ENCODE measurements at regions not wholly inside any gene's neighbourhood (a gene's known extent, or its start where the extent isn't known, plus 50 kb on each side); places are given as distances from the start of the nearest gene placed in this dataset.

DNA sequence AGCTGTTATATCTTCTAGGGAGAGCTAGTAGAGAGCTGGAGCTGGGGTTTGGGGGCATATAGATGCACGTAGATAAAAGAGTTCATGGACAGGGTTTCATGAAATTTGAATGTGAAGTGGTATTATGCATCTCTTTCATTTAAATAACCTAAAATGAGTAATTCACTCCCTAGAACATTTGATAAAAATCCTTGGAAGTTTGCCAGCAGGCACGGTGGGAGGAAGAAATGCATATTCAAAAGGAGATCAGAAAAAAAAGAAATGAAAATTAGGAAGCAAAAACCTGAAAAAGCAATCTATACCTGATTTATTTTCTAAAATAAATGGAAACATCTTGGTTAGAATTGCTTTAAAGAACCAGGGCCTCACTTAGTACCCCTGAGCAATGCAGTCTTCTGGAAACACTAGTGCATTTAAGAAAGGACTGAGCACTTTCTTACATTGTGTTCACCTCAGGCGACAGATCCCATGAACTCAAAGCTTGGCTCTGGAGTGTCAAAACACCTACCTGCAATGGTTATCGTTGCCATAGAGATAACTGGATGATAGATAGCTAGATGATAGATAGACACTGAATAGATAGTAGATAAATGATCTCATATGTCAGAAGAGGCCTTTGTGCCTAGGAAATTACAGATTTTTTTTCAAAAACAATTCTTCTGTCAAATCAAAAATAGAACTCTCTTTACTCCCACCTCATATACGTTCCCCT is 458.6 kb upstream of the THRB start:
- DNase-seq (ENCODE audit: low read depth, low spot score), result no peak
- no peak overlapping the region for H3K4me3 ChIP-seq (ENCODE audit: low read depth, low read length)
- TF ChIP-seq, protein P1, sequence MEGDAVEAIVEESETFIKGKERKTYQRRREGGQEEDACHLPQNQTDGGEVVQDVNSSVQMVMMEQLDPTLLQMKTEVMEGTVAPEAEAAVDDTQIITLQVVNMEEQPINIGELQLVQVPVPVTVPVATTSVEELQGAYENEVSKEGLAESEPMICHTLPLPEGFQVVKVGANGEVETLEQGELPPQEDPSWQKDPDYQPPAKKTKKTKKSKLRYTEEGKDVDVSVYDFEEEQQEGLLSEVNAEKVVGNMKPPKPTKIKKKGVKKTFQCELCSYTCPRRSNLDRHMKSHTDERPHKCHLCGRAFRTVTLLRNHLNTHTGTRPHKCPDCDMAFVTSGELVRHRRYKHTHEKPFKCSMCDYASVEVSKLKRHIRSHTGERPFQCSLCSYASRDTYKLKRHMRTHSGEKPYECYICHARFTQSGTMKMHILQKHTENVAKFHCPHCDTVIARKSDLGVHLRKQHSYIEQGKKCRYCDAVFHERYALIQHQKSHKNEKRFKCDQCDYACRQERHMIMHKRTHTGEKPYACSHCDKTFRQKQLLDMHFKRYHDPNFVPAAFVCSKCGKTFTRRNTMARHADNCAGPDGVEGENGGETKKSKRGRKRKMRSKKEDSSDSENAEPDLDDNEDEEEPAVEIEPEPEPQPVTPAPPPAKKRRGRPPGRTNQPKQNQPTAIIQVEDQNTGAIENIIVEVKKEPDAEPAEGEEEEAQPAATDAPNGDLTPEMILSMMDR (IDR thresholded peaks at IDR 0.05; ENCODE audit: low read depth, low read length), result no peak
- in situ Hi-C loops (cut with HindIII; ENCODE audit: low sequenced_read_pairs), result no loop called here

DNA sequence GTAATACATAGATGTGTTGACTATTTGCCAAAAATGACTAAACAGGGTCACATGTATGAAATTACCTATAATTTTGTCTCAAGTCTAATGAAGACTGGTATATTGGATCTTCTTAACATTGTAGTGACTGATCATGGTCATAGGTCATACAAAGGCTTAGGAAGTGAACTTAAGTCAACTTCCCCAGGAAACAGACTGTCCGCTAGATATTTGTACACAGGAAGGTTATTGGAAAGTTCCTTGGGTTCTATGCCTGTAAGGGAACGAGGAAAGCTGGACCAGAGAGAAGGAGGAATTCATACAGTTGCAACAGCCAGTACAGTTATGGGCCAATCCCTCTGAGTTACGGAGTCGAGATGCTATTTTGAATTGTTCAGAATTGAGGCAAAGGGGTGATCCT is 462.0 kb upstream of the THRB start:
- H3K4me3 ChIP-seq (ENCODE audit: low read depth, low read length), result no peak overlapping the region
- in situ Hi-C loops (cut with HindIII; ENCODE audit: low sequenced_read_pairs), result no loop called here
- TF ChIP-seq, protein P1 (IDR thresholded peaks at IDR 0.05; ENCODE audit: low read depth, low read length), result no peak
- no peak for DNase-seq (ENCODE audit: low read depth, low spot score)

DNA sequence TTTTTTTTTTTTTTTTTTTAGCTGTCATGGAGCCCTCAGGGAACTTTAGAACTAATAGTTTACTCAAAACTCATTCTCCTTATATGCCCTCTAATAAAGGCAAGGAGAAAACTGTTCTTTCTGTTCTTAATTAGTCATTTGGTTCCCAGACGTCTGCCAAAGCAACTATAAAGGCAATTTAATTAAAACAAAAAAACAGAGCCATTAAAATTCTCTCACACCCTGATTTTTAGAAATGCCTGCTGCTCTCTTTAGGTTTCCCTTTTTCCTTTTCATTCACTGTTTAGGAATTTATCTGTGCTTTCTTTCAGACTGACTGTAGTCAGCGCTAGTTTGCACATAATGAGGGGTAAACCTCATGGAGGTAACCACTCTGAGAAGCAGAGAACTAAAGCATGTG is 463.6 kb upstream of the THRB start:
- no peak for DNase-seq (ENCODE audit: low read depth, low spot score)
- TF ChIP-seq, protein P1 (IDR thresholded peaks at IDR 0.05; ENCODE audit: low read depth, low read length), result no peak
- H3K4me3 ChIP-seq (ENCODE audit: low read depth, low read length), result no peak overlapping the region
- in situ Hi-C loops (cut with HindIII; ENCODE audit: low sequenced_read_pairs), result no loop called here

DNA sequence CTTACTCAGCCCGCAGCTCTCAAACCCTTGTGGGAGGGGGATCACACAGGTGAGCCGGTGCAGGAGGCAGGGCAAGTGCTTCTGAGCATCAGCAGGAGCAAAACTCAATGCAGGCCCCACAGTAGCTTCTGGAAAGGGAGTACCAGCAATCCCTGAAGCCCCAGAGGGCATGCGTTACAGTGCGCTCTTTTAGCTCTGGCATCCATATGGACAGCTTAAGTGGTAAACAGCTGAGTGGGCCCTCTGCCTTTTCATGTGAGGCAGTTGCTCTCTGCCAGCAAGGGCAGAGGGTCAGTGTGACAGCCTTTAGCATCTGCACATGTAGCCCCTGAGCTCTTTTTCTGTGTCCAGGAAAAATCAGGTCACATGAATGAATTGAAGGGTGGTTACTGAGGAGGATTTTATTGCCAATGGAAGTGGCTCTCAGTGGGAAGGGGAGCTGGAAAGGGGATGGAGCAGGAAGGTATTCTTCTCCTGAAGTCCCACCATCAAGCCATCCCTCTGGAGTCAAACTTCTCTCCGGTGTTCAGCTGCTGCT is 464.3 kb upstream of the THRB start:
- no peak for DNase-seq (ENCODE audit: low read depth, low spot score)
- in situ Hi-C loops (cut with HindIII; ENCODE audit: low sequenced_read_pairs), result no loop called here
- TF ChIP-seq, protein P1 (IDR thresholded peaks at IDR 0.05; ENCODE audit: low read depth, low read length), result no peak
- H3K4me3 ChIP-seq (ENCODE audit: low read depth, low read length), result no peak overlapping the region

DNA sequence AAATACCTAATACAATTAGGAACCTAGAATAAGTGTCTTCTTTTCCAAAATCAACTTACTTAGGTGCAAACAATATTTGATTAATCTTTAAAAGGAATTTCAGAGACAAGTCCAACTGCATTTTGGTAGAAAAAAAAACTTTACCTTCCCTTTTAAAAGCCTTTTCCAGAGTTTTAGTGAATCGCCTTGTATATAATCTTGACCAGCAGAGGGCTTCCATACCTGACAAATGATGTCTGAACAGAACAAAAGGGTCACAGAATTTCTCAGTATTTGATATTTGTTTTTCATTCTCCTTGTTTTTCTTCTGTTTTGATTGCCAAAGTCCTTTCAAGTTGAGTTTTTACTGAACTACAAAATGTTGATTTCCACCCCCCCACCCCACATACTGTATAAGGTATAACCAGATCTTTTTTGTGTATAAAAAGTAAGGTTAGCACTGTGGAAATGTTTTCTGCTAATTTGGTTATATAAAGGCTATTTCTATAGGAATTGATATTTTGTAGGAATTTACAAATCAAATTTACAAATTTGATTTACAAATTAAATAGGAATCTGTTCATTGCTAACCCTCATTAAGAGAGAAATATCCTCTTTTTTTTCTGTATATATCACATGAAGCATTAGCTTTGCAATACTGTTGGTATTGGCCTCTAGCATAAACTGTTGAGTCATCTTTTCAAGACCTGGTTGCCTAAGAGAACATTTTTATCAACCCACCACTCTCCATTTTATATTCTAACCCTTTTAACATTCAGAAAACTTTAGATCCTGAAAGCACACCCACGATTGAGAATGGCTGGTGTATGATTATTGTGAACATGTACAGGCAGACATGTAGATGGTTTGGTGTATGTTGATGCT is 464.1 kb upstream of the RARB start:
- TF ChIP-seq, protein P1 (IDR thresholded peaks at IDR 0.05; ENCODE audit: low read depth, low read length), result peak; percentile 55
- in situ Hi-C loops (cut with HindIII; ENCODE audit: low sequenced_read_pairs), result no loop called here
- H3K4me3 ChIP-seq (ENCODE audit: low read depth, low read length), result no peak overlapping the region
- DNase-seq (ENCODE audit: low read depth, low spot score), result peak; percentile 58

DNA sequence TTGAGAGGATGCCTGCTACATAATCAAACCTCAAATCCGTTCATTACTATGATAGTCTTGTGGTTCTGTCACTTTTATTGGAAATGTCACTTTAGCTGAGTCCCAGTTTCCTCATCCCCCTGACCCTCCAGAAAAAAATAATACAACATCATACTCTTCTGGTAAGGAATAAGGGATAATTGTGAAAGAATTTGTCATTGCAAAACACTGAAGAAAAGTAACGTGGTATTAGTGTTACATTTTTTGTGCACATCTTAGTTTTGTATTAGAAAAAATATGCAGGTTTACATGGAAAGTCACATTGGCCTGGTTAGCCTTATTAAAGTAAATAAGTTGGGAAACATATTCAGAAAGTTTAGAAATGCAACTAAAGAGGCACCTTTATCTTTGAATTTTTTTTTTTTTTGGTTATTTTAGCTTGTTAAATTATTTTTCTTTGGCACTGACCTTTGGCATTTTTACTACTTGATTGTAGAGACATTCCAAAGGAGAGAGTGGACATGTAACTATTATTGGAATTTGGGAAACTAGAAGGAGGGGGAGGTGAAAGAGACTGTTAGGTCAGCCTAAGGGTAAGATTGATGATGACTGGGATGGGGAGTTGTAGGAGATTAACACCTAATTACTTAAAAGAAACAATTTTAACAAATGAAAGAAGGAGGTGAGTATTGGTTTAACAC is 462.2 kb upstream of the RARB start:
- in situ Hi-C loops (cut with HindIII; ENCODE audit: low sequenced_read_pairs), result no loop called here
- TF ChIP-seq, protein P1 (IDR thresholded peaks at IDR 0.05; ENCODE audit: low read depth, low read length), result no peak
- H3K4me3 ChIP-seq (ENCODE audit: low read depth, low read length), result no peak overlapping the region
- DNase-seq (ENCODE audit: low read depth, low spot score), result no peak

All from astrocyte of the spinal cord (primary cell).